Glutamatergic neuron (in vitro differentiated cells): ENCODE measurements at regions not wholly inside any gene's neighbourhood (a gene's known extent, or its start where the extent isn't known, plus 50 kb on each side); places are given as distances from the start of the nearest gene placed in this dataset.

Experiments
- DNase-seq: peaks from one replicate; pipeline ENCODE4 v3.0.0; 2022
- H3K27ac Mint-ChIP-seq: one replicate; pipeline ENCODE4 v1.8.0; 2020; ENCODE audit warnings: mild to moderate bottlenecking, mixed read lengths, inconsistent platforms; ENCODE audit not compliant: unreplicated experiment
- H3K27me3 Mint-ChIP-seq: one replicate; pipeline ENCODE4 v1.8.0; 2020; ENCODE audit warnings: mild to moderate bottlenecking, moderate library complexity, mixed read lengths, inconsistent platforms; ENCODE audit not compliant: unreplicated experiment
- H3K36me3 Mint-ChIP-seq: one replicate; pipeline ENCODE4 v1.8.0; 2020; ENCODE audit warnings: mild to moderate bottlenecking, mixed read lengths, inconsistent platforms; ENCODE audit not compliant: unreplicated experiment
- H3K4me1 Mint-ChIP-seq: one replicate; pipeline ENCODE4 v1.8.0; 2020; ENCODE audit warnings: mild to moderate bottlenecking, low read depth, mixed read lengths, inconsistent platforms; ENCODE audit not compliant: unreplicated experiment
- H3K4me3 Mint-ChIP-seq: one replicate; pipeline ENCODE4 v1.8.0; 2020; ENCODE audit warnings: mild to moderate bottlenecking, mixed read lengths, inconsistent platforms; ENCODE audit not compliant: unreplicated experiment
- H3K9me3 Mint-ChIP-seq: one replicate; pipeline ENCODE4 v1.8.0; 2020; ENCODE audit warnings: mild to moderate bottlenecking, moderate library complexity, mixed read lengths, inconsistent platforms; ENCODE audit not compliant: unreplicated experiment
- CTCF ChIP-seq: fragments of 200-600 bp; sonication (generic); IDR thresholded peaks from one replicate; pipeline ENCODE4 v1.5.0; 2021; ENCODE audit not compliant: partially characterized antibody, unreplicated experiment

DNA sequence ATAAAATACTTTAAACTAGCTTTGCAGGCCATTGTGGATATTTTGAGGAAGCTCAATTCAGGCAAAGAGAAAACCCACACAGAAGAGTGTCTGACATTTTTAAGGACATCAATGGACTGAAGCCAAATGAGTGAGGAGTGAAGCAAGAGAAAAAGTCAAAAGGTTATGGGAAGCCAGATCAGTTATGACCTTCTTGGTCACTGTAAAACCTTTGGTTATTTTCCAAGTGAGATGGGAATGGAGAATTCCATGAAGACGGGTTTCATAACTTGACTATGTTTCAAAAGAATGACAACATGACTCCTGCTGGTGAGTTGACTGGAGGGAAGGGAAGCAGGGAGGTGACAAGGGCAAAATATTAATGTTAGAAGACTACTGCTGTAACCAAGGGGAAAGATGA lies 585.2 kb downstream of the EFNA5 start:
- no peaks in the 10 kb centered on the region for H3K27me3 Mint-ChIP-seq
- H3K9me3 Mint-ChIP-seq, result peaks cover 4% of the 10 kb centered on the region
- no peak for DNase-seq
- peaks cover 5% of the 10 kb centered on the region for H3K36me3 Mint-ChIP-seq
- H3K27ac Mint-ChIP-seq, result no peak overlapping the region
- TF ChIP-seq CTCF, result no peak
- H3K4me3 Mint-ChIP-seq, result no peak overlapping the region
- peaks cover 39% of the 10 kb centered on the region for H3K4me1 Mint-ChIP-seq

GRCh38 chr5:107074996-107075395 lies 595.7 kb downstream of the EFNA5 start:
- Mint-ChIP-seq H3K4me3 (no peak overlapping the region), H3K9me3 (no peaks in the 10 kb centered on the region), H3K4me1 (no peaks in the 10 kb centered on the region), H3K27me3 (no peaks in the 10 kb centered on the region), H3K27ac (no peak overlapping the region), H3K36me3 (peaks cover 16% of the 10 kb centered on the region)
- TF ChIP-seq CTCF, result no peak
- DNase-seq, result no peak

- TF ChIP-seq CTCF, result no peak
- Mint-ChIP-seq H3K4me3 (no peak overlapping the region), H3K36me3 (peaks cover 16% of the 10 kb centered on the region), H3K9me3 (no peaks in the 10 kb centered on the region), H3K4me1 (peaks cover 2% of the 10 kb centered on the region), H3K27ac (no peak overlapping the region), H3K27me3 (no peaks in the 10 kb centered on the region)
- no peak for DNase-seq
These were observed 597.8 kb downstream of the EFNA5 start for GRCh38 chr5:107072967-107073366.

DNA sequence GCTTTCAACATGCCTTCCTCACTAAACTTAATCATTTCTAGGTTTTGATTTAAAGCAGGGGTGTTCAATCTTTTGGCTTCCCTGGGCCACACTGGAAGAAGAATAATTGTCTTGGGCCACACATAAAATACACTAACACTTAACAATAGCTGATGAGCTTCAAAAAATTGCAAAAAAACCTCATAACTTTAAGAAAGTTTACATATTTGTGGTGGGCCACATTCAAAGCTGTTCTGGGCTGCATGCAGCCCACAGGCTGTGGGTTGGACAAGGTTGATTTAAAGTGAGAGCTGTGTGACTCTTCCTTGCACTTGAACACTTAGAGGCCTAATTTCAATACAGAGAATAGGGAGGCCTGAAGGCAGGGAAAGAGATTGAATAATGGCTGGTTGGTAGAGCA lies 598.3 kb downstream of the EFNA5 start:
- H3K9me3 Mint-ChIP-seq, result no peaks in the 10 kb centered on the region
- no peak for TF ChIP-seq CTCF
- H3K27me3 Mint-ChIP-seq, result no peaks in the 10 kb centered on the region
- peaks cover 16% of the 10 kb centered on the region for H3K36me3 Mint-ChIP-seq
- no peak overlapping the region for H3K4me3 Mint-ChIP-seq
- no peak for DNase-seq
- H3K27ac Mint-ChIP-seq, result no peak overlapping the region
- peaks cover 3% of the 10 kb centered on the region for H3K4me1 Mint-ChIP-seq

- Mint-ChIP-seq H3K4me1 (peaks cover 3% of the 10 kb centered on the region), H3K27ac (no peak overlapping the region), H3K9me3 (no peaks in the 10 kb centered on the region), H3K4me3 (no peak overlapping the region), H3K36me3 (peaks cover 16% of the 10 kb centered on the region), H3K27me3 (no peaks in the 10 kb centered on the region)
- no peak for DNase-seq
- no peak for TF ChIP-seq CTCF
These were observed 602.0 kb downstream of the EFNA5 start for GRCh38 chr5:107068782-107069181.
